ENCODE measurements at regions not wholly inside any gene's neighbourhood (a gene's known extent, or its start where the extent isn't known, plus 50 kb on each side); places are given as distances from the start of the nearest gene placed in this dataset.

GRCh38 chr4:133623847-133624246, 474.8 kb downstream of the PCDH10 start:
- TF ChIP-seq CTCF (conservative IDR thresholded peaks at IDR 0.05; ENCODE audit: low read depth, low read length) (no peak), EZH2phosphoT487 (IDR thresholded peaks at IDR 0.05; ENCODE audit: borderline replicate concordance, low read length) (no peak), EZH2 (IDR thresholded peaks at IDR 0.05; ENCODE audit: low read length, unreplicated experiment) (no peak)

All from PC-3 (cell line).